Suprapubic skin (tissue), 4 donors: ENCODE measurements at regions not wholly inside any gene's neighbourhood (a gene's known extent, or its start where the extent isn't known, plus 50 kb on each side); places are given as distances from the start of the nearest gene placed in this dataset.

Experiments
- CTCF ChIP-seq, 2 donors: fragments of 200-600 bp in 1 of 2; fragments of 450-650 bp in 1 of 2; sonication (generic) in 1 of 2; IDR thresholded peaks; one replicate each; pipeline ENCODE4 v1.5.1; 2016 to 2019; ENCODE audit warnings: antibody characterized with exemption in 2 of 2, mild to moderate bottlenecking in 1 of 2, moderate library complexity in 1 of 2
- EP300 ChIP-seq: sonication (generic); formaldehyde crosslinking; IDR thresholded peaks from one replicate; pipeline ENCODE4 v1.6.1; 2017; ENCODE audit warnings: antibody characterized with exemption
- POLR2AphosphoS5 ChIP-seq, 3 donors: sonication (generic); formaldehyde crosslinking; IDR thresholded peaks; one replicate each; pipeline ENCODE4 v1.6.1; 2017; ENCODE audit warnings: antibody characterized with exemption in 3 of 3

DNA sequence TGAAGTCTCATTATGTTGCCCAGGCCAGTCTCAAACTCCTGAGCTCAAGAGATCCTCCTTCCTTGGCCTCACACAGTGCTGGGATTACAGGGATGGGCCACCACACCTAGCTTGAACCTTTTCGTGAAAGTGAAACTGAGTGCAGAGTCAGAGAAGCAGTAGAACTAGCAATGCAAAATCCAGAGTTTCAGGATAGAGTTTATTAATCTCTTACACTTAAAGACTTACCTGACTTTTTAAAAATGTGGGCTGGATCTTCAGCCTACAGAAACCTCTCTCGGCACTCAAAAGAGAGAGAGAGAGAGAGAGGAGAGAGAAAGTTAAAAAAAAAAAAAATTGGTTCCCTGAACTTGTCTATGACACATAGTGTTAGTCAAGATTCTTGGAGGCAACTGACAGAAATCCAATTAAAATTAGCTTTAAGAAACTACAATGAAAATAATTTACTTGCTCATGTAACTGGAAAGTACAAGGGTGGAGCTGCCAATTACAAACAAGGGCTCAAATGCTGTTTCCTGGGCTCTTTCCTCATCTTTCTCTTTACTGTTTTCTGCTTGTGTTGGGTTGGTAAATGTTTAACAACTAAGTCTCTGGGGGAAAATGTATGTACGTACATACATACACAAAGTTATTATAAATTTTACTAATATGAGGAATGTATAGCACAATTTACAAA, 98.1 kb upstream of the CERS6 start:
- TF ChIP-seq POLR2AphosphoS5 (IDR thresholded peaks at IDR 0.05): no peak
- TF ChIP-seq EP300: no peak
- TF ChIP-seq CTCF (IDR thresholded peaks at IDR 0.05): no peak
